HL-60 (cell line): ENCODE measurements at regions not wholly inside any gene's neighbourhood (a gene's known extent, or its start where the extent isn't known, plus 50 kb on each side); places are given as distances from the start of the nearest gene placed in this dataset.
"Not testable (repeated sequence)": the region's sequence is repeated elsewhere in the genome, so short reads cannot be mapped to it uniquely, and the experiment has no call there.

Source experiments
- DNase-seq, 2 experiments: peaks; one replicate each; pipeline ENCODE4 v3.0.0-alpha.2; 2010 to 2020; ENCODE audit warnings: low read depth in 1 of 2, low spot score in 1 of 2
- H3K27ac ChIP-seq: fragments of 250-450 bp; sonication (Bioruptor Pico); replicated peaks from 2 replicates; pipeline ENCODE4 v1.5.1; 2020; ENCODE audit warnings: mild to moderate bottlenecking, moderate library complexity
- H3K27me3 ChIP-seq: fragments of 250-450 bp; sonication (Bioruptor Pico); 2 replicates; pipeline ENCODE4 v1.5.1; 2021; ENCODE audit warnings: mild to moderate bottlenecking, moderate library complexity; ENCODE audit not compliant: insufficient read depth, poor library complexity, severe bottlenecking
- H3K4me3 ChIP-seq: replicated peaks from 2 replicates; pipeline ENCODE4 v1.5.1; 2011; ENCODE audit warnings: mild to moderate bottlenecking, control low read depth, low read length; ENCODE audit not compliant: insufficient read depth
- GABPA ChIP-seq: IDR thresholded peaks from 2 replicates; pipeline ENCODE4 v1.6.1; 2012; ENCODE audit warnings: low read depth
- POLR2AphosphoS5 ChIP-seq: IDR thresholded peaks from 2 replicates; pipeline ENCODE4 v1.6.1; 2012; ENCODE audit warnings: low read depth
- SPI1 ChIP-seq: IDR thresholded peaks from 2 replicates; pipeline ENCODE4 v1.6.1; 2012; ENCODE audit warnings: low read depth, mild to moderate bottlenecking, borderline replicate concordance
- TF ChIP-seq, protein P1 (sequence below): IDR thresholded peaks from 2 replicates; pipeline ENCODE4 v1.6.1; 2012; ENCODE audit warnings: low read depth; ENCODE audit not compliant: insufficient replicate concordance
- TF ChIP-seq, protein P2 (sequence below): IDR thresholded peaks from one replicate; pipeline ENCODE4 v1.5.1; 2011; ENCODE audit warnings: low read length, control low read depth, inconsistent platforms; ENCODE audit not compliant: insufficient read depth

DNA sequence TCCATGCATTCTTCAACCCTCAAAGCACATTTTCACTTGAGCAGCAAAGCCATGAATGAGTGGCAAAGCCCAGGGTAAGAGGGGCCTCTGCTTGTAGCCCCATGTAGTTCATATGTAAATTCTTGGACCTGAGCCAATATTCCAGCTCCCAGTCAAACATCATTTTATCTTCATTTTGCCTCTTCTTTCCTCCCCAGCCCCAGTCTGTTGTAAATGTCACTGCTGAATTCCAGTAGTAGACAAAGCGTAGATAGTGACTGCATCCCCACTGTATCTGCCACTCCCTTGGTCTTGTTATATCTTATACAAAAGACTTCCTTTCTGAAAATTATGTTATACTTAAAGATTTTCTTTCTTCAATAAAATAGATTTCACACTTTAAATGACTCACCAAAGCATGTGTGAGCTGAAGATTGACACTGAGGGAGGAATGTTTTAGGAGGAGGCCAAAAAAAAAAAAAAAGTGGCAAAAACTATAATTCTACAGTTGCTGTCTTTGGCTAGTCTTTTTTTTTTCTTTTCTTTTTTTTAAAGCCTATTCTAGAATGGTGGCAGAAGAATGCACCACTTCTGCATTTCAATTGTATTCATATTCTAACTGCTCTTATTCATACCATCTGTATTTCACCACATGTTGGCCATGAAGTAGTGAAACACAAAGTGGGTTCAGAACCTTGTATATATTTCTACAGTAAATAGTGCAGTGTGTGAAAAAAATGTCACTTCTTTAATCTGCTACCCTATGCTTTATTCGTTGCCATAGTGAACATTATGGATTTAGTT, 306.1 kb downstream of the CPS1 start:
- H3K27ac ChIP-seq, result no peak overlapping the region
- DNase-seq, result no peak
- H3K27me3 ChIP-seq, result no peaks in the 10 kb centered on the region
- TF ChIP-seq GABPA (no peak), SPI1 (no peak), POLR2AphosphoS5 (no peak)
- TF ChIP-seq, protein P1, sequence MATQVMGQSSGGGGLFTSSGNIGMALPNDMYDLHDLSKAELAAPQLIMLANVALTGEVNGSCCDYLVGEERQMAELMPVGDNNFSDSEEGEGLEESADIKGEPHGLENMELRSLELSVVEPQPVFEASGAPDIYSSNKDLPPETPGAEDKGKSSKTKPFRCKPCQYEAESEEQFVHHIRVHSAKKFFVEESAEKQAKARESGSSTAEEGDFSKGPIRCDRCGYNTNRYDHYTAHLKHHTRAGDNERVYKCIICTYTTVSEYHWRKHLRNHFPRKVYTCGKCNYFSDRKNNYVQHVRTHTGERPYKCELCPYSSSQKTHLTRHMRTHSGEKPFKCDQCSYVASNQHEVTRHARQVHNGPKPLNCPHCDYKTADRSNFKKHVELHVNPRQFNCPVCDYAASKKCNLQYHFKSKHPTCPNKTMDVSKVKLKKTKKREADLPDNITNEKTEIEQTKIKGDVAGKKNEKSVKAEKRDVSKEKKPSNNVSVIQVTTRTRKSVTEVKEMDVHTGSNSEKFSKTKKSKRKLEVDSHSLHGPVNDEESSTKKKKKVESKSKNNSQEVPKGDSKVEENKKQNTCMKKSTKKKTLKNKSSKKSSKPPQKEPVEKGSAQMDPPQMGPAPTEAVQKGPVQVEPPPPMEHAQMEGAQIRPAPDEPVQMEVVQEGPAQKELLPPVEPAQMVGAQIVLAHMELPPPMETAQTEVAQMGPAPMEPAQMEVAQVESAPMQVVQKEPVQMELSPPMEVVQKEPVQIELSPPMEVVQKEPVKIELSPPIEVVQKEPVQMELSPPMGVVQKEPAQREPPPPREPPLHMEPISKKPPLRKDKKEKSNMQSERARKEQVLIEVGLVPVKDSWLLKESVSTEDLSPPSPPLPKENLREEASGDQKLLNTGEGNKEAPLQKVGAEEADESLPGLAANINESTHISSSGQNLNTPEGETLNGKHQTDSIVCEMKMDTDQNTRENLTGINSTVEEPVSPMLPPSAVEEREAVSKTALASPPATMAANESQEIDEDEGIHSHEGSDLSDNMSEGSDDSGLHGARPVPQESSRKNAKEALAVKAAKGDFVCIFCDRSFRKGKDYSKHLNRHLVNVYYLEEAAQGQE, result no peak
- TF ChIP-seq, protein P2, sequence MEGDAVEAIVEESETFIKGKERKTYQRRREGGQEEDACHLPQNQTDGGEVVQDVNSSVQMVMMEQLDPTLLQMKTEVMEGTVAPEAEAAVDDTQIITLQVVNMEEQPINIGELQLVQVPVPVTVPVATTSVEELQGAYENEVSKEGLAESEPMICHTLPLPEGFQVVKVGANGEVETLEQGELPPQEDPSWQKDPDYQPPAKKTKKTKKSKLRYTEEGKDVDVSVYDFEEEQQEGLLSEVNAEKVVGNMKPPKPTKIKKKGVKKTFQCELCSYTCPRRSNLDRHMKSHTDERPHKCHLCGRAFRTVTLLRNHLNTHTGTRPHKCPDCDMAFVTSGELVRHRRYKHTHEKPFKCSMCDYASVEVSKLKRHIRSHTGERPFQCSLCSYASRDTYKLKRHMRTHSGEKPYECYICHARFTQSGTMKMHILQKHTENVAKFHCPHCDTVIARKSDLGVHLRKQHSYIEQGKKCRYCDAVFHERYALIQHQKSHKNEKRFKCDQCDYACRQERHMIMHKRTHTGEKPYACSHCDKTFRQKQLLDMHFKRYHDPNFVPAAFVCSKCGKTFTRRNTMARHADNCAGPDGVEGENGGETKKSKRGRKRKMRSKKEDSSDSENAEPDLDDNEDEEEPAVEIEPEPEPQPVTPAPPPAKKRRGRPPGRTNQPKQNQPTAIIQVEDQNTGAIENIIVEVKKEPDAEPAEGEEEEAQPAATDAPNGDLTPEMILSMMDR, result no peak
- no peak overlapping the region for H3K4me3 ChIP-seq

DNA sequence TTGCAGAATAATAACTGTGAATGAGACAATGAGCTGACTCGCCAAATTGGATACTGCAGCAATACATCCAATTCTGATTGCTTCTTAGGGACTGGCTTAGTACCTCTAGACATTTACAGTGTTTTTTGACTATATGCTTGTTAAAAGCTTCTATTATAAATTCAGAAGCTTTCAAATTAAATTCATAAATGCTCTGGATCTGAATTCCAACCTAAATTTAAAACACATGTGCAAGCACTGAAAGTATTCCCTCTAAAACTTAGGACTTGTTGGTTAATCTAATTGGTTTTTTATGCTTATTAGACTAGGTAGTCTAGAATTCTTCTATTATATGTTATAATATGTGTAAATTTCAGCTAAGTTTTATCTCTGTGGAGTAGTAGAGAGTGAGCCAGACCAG, 306.9 kb downstream of the CPS1 start:
- no peak for DNase-seq
- Histone ChIP-seq H3K27me3 (no peaks in the 10 kb centered on the region), H3K4me3 (no peak overlapping the region), H3K27ac (no peak overlapping the region)
- TF ChIP-seq, protein P2, result no peak
- TF ChIP-seq SPI1 (no peak), POLR2AphosphoS5 (no peak), GABPA (no peak)
- TF ChIP-seq, protein P1, result no peak

DNA sequence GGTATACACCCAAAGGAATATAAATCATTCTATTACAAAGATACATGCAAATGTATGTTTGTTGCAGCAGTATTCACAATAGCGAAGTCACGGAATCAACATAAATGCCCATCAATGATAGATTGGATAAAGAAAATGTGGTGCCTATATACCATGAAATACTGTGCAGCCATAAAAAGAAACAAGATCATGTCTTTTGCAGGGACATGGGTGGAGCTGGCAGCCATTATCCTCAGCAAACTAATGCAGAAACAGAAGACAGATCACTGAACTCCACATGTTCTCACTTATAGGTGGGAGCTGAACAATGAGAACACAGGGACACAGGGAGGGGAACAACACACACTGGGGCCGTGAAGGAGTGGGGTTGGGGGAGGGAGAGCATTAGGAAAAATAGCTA, 315.2 kb downstream of the CPS1 start:
- not testable (repeated sequence) for H3K27ac ChIP-seq, DNase-seq, H3K4me3 ChIP-seq, H3K27me3 ChIP-seq

DNA sequence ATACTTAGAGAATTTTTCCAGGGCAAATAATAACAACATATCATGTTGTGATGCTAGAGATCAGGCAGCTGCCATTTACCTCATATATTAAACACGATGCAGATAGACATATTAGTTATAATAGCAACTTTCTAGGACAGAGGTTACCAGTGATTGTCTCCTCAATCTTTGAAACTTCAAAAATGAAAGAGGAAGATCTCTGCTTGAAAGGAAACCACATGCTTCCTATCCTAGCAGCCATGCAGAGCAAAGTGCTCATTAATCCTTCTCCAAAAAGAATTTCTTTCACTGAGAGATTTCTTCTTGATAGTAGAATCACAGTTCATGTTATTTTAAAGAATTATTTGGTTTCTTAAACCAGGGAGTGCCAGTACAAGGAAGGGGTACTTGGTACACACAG, 317.2 kb downstream of the CPS1 start:
- H3K27ac ChIP-seq, result no peak overlapping the region
- TF ChIP-seq, protein P2, result no peak
- TF ChIP-seq POLR2AphosphoS5 (no peak), SPI1 (no peak)
- TF ChIP-seq, protein P1, result no peak
- peaks cover 3% of the 10 kb centered on the region for H3K27me3 ChIP-seq
- no peak for DNase-seq
- H3K4me3 ChIP-seq, result no peak overlapping the region
